ENCODE measurements at regions not wholly inside any gene's neighbourhood (a gene's known extent, or its start where the extent isn't known, plus 50 kb on each side); places are given as distances from the start of the nearest gene placed in this dataset.
"Not testable (repeated sequence)": the region's sequence is repeated elsewhere in the genome, so short reads cannot be mapped to it uniquely, and the experiment has no call there.

GRCh38 chr5:98163796-98164493, 609.5 kb upstream of the RGMB start:
- no peak for DNase-seq

- DNase-seq = no peak
These were observed 604.6 kb upstream of the RGMB start for GRCh38 chr5:98168871-98169270.

DNA sequence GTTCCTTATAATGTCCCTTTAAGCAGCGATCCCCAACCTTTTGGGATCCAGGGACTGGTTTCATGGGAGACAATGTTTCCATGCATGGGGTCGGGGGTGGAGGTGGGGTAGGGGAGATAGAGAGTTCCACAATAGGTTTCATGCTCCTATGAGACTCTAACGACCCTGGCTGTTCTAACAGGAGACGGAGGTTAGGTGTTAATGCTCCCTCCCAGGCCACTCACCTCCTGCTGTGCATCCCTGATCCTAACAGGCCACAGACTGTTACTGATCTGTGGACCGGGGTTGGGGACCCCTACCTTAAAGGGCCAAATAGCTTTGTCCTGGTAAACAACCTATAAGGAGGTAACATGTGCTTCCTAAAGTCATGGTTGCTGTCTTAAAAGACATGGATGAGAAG, 602.5 kb upstream of the RGMB start:
- no peak for DNase-seq

GRCh38 chr5:98173334-98173733, 600.1 kb upstream of the RGMB start:
- no peak for DNase-seq

DNA sequence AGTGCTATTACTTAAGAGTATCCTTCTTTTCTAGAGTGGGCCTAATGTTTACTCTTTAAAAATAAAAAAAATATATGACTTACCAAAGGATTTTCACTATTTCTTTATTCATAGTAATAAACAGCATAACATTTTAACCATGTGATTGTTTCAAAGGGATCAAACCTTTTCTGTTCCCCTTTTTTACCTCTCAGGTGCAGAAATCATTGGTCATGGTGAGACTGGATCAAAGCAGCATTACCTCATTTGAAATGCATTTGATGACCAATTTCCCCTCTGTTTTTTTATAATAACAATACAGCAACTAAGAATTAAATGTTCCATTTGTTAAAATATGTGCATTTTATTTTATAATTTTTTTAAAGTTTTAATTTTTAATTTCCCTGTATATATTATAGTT, 598.0 kb upstream of the RGMB start:
- DNase-seq = no peak

DNA sequence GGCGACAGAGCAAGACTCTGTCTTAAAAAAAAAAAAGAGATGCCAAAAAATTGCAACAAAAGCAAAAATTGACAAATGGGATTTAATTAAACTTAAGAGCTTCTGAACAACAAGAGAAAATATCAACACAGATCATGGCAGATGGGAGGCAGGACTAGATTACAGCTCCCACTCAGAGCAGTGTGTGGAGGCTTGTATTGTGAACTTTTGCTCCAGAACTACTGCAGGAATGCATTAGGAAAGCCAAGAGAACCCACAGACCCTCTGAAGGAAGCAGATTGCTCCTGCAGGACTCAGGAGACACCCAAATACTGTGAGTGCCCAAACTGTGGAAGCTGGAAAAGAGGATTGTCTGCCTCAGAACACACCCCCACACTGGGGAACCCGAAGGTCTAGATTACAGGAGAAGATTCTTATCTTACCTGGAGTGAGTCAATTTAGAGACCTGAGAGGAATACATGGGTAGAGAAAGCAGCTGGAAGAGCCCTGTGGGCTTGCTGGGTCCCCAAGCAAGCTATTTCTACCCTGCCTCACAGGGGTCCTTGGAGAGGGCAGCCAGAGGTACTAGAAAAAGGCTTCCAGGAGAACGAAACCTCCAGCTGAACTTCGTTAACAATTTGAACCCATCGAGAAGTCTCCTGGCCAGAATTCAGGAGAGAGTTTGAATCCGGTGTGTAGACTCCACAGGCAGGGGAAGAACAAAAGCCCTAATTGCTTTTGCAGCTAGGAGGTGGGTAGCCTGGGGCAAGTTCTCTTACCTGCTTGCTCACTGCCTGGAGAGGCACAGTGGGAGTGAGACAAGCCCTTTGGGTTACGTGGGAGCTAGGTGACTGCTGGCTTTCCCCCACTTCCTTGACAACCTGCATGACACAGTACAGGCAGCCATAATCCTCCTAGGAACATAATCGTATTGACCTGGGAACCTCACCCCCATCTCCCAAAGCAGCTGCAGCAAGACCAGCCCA, 593.4 kb upstream of the RGMB start:
- DNase-seq = no peak

GRCh38 chr5:98186128-98186527, 587.3 kb upstream of the RGMB start:
- DNase-seq = no peak

GRCh38 chr5:98187945-98188344, 585.5 kb upstream of the RGMB start:
- DNase-seq = no peak

- not testable (repeated sequence) for DNase-seq
These were observed 583.1 kb upstream of the RGMB start for GRCh38 chr5:98190344-98190743.

GRCh38 chr5:98193921-98194760, 579.3 kb upstream of the RGMB start:
- no peak for DNase-seq

DNA sequence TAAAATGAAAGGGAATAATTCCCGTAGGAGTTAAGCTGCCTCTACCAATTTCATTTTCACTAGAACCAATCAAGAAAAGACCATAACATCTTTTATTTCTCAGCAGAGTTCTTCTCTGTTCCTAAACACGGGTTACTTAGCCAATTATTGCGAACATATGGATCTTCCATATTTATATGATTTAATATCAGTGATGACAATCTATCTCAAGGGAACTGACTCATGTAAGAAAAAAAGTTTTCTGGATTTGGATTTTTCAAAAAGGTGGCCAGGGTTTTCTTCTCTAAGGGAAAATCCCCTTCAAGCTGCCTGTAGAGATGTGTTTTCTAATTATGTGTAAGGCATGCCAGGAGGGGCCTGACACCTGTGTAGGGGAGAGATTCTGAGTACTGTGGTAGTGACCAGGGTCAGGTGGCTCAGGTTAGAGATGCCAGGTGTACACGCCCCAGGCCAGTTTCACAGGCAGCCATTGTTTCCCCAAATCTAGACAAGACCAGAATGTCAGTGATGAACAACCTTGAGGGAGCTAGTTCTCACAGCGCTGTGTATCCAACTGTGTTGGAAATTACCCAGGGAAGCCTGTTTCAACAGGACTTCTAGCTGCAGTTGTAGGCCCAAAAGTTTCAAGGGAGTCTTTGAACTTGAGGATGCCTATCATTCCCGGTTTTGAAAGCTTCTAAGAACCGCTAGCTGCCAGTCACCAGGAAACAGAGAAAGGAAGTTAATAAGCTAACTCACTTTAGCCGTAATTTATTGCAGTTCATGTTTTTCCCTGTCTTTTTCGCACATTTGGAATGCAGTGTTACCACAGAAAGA, 572.5 kb upstream of the RGMB start:
- DNase-seq = no peak

GRCh38 chr5:98204798-98205197, 568.7 kb upstream of the RGMB start:
- DNase-seq = no peak

GRCh38 chr5:98205691-98206461, 567.6 kb upstream of the RGMB start:
- DNase-seq = no peak

DNA sequence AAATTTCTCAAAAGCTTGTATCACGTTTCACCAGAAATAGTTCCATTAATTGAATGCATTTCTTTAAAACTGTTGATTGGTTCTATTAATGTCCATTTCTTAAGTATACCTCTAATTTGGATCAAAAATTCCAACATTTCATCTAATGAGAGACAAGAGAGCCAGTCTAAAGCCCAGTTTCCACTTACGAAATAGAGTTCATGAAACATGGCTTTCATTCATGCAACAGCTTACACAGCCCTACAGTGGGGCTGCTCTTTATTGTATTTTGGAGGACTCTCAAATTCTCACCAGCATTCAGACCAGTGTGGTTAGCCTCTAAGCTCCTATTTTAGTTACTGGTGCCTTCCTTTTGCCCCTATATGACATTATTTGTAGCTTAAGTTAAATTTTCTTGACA, 566.9 kb upstream of the RGMB start:
- no peak for DNase-seq

- DNase-seq = no peak
These were observed 564.0 kb upstream of the RGMB start for GRCh38 chr5:98209418-98209817.

GRCh38 chr5:98214240-98215051, 559.0 kb upstream of the RGMB start:
- no peak for DNase-seq

DNA sequence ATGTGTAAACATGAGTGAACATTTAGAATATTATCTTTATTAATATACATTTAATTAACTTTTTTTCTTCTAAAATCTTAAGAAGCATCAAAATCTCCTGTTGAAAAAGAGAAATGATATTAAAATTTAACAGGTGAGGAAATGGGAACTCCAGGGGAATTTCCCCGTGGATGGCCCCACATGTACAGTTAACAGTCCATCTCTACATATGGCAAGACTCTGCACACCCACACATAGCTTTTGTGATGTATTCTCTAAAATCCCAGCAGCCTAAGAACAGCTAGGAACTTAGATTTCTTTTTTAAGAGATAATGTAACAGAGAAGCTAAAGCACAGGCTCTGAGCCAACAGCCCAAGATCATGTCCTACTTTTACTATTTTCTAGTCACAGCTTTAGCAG, 556.3 kb upstream of the RGMB start:
- no peak for DNase-seq

DNA sequence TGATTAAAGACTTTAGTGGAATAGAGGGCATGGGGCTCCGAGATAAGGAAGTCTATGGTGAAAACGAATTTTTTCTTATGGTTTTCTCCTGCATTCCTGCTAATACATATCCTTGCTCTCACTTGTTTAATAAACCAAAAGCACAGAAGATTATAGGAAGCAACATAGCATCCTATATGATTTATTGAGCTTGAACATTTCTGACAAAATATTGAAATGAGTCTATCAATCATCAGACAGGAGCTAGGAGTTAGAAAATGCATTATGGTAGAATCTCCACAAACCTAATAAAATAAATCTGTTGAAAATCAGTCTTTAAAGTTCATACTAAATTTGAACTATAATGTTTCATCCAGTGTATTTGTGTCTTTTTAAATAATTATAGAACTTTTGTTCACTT, 554.6 kb upstream of the RGMB start:
- no peak for DNase-seq

DNA sequence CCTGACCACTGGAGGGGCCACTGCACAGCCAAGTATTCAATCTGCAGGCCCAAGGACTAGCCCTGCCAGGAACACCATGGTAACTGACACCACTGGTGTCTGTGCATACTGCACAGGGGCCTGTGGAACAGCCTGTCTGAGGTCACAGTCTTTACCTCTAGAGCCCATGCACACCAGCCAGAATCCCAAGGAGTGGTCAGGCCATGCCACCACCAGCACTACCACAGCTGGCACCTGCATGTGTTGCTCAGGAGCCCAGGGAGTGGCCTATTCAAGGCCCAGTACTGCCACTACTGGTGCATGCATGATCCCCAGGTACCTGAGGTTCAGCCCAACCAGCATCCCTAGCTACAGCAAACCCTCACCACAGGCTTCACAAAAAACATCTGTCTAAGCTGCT, 546.0 kb upstream of the RGMB start:
- DNase-seq = no peak

DNA sequence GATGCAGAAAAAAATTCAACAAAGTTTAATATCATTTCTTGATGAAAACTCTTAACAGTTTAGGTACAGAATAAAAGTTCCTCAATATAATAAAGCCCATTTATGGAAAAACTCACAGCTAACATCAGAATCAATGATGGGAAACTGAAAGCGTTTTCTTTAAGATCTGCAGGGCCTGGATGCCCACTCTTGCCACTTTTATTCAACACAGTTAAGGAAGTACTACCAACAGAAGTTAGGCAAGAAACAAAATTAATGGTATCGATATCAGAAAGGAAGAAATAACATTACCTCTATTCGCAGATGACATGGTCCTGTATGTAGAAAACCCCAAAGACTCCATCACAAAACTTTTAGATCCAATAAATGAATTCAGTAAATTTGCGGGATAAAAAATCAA, 542.4 kb upstream of the RGMB start:
- DNase-seq = no peak

- DNase-seq = not testable (repeated sequence)
These were observed 535.7 kb upstream of the RGMB start for GRCh38 chr5:98237794-98238193.

Measured in stimulated activated CD4-positive, alpha-beta T cell treated with anti-CD3 and anti-CD28 coated beads, Interleukin-4, amount 100 ng/mL, for 24 hours (primary cell).